ENCODE measurements at regions not wholly inside any gene's neighbourhood (a gene's known extent, or its start where the extent isn't known, plus 50 kb on each side); places are given as distances from the start of the nearest gene placed in this dataset.
"Not testable (repeated sequence)": the region's sequence is repeated elsewhere in the genome, so short reads cannot be mapped to it uniquely, and the experiment has no call there.

- not testable (repeated sequence) for TF ChIP-seq CTCF (IDR thresholded peaks at IDR 0.05; ENCODE audit: low read depth, low read length, missing input control); REST (IDR thresholded peaks at IDR 0.05); EGR1 (IDR thresholded peaks at IDR 0.05; ENCODE audit: low read depth in 2 of 2); MAX (IDR thresholded peaks at IDR 0.05); RAD21 (IDR thresholded peaks at IDR 0.05); GABPA (IDR thresholded peaks at IDR 0.05 in 1 of 2, conservative IDR thresholded peaks at IDR 0.05 in 1 of 2); YY1 (IDR thresholded peaks at IDR 0.05)
Observed at GRCh38 chr5:7309715-7310114, 86.2 kb upstream of the ADCY2 start.

All from liver (tissue), 3 donors.